ENCODE measurements at regions not wholly inside any gene's neighbourhood (a gene's known extent, or its start where the extent isn't known, plus 50 kb on each side); places are given as distances from the start of the nearest gene placed in this dataset.

- no peak for TF ChIP-seq POLR2A (IDR thresholded peaks at IDR 0.05; ENCODE audit: low read depth)
- TF ChIP-seq CTCF (IDR thresholded peaks at IDR 0.05) = no peak
- no peak for TF ChIP-seq EP300 (IDR thresholded peaks at IDR 0.05)
- TF ChIP-seq POLR2AphosphoS5 (IDR thresholded peaks at IDR 0.05) = no peak
- no peaks in the 10 kb centered on the region for H3K27me3 ChIP-seq
- no peak overlapping the region for H3K4me3 ChIP-seq
- H3K4me1 ChIP-seq = no peaks in the 10 kb centered on the region
- no peak for DNase-seq (ENCODE audit: extremely low spot score)
- H3K27ac ChIP-seq (replicated peaks in 1 of 4) = no peak overlapping the region
- no peaks in the 10 kb centered on the region for H3K36me3 ChIP-seq
- 92% methylated on average over 1 of the region's 1 CpG for WGBS
- intact Hi-C loops (cut with DNase I) = no loop called here
- no peaks in the 10 kb centered on the region for H3K9me3 ChIP-seq
Measured at GRCh38 chr4:156036496-156036895, 82.8 kb upstream of the CTSO start.

- no peaks in the 10 kb centered on the region for H3K4me1 ChIP-seq
- no peak for TF ChIP-seq EP300 (IDR thresholded peaks at IDR 0.05)
- TF ChIP-seq CTCF (IDR thresholded peaks at IDR 0.05) = no peak
- no peak for TF ChIP-seq POLR2A (IDR thresholded peaks at IDR 0.05; ENCODE audit: low read depth)
- TF ChIP-seq POLR2AphosphoS5 (IDR thresholded peaks at IDR 0.05) = no peak
- DNase-seq (ENCODE audit: extremely low spot score) = no peak
- intact Hi-C loops (cut with DNase I) = no loop called here
- H3K4me3 ChIP-seq = no peak overlapping the region
- H3K27me3 ChIP-seq = no peaks in the 10 kb centered on the region
- H3K36me3 ChIP-seq = no peaks in the 10 kb centered on the region
- 92% methylated on average over 1 of the region's 1 CpG for WGBS
- no peaks in the 10 kb centered on the region for H3K9me3 ChIP-seq
- no peak overlapping the region for H3K27ac ChIP-seq (replicated peaks in 1 of 4)
Measured at GRCh38 chr4:156029691-156030090, 76.0 kb upstream of the CTSO start.

GRCh38 chr4:156021298-156021697, 67.6 kb upstream of the CTSO start:
- Histone ChIP-seq H3K27ac (replicated peaks in 1 of 4) (no peak overlapping the region), H3K27me3 (no peaks in the 10 kb centered on the region), H3K4me3 (no peak overlapping the region), H3K36me3 (no peaks in the 10 kb centered on the region), H3K9me3 (no peaks in the 10 kb centered on the region), H3K4me1 (no peaks in the 10 kb centered on the region)
- intact Hi-C loops (cut with DNase I) = no loop called here
- TF ChIP-seq CTCF (IDR thresholded peaks at IDR 0.05) = no peak
- TF ChIP-seq EP300 (IDR thresholded peaks at IDR 0.05) = no peak
- TF ChIP-seq POLR2A (IDR thresholded peaks at IDR 0.05; ENCODE audit: low read depth) = no peak
- no peak for TF ChIP-seq POLR2AphosphoS5 (IDR thresholded peaks at IDR 0.05)
- no peak for DNase-seq (ENCODE audit: extremely low spot score)
- 89% methylated on average over 6 of the region's 6 CpGs for WGBS

GRCh38 chr4:156019246-156019645, 65.6 kb upstream of the CTSO start:
- Histone ChIP-seq H3K4me1 (no peaks in the 10 kb centered on the region), H3K27ac (replicated peaks in 1 of 4) (no peak overlapping the region), H3K9me3 (no peaks in the 10 kb centered on the region), H3K4me3 (no peak overlapping the region), H3K36me3 (no peaks in the 10 kb centered on the region), H3K27me3 (no peaks in the 10 kb centered on the region)
- intact Hi-C loops (cut with DNase I) = no loop called here
- no peak for TF ChIP-seq POLR2AphosphoS5 (IDR thresholded peaks at IDR 0.05)
- TF ChIP-seq CTCF (IDR thresholded peaks at IDR 0.05) = no peak
- TF ChIP-seq POLR2A (IDR thresholded peaks at IDR 0.05; ENCODE audit: low read depth) = no peak
- TF ChIP-seq EP300 (IDR thresholded peaks at IDR 0.05) = no peak
- no peak for DNase-seq (ENCODE audit: extremely low spot score)
- 32% methylated on average over 2 of the region's 2 CpGs for WGBS

GRCh38 chr4:156018383-156018782, 64.7 kb upstream of the CTSO start:
- Histone ChIP-seq H3K36me3 (no peaks in the 10 kb centered on the region), H3K27ac (replicated peaks in 1 of 4) (no peak overlapping the region), H3K4me1 (no peaks in the 10 kb centered on the region), H3K4me3 (no peak overlapping the region), H3K27me3 (no peaks in the 10 kb centered on the region), H3K9me3 (no peaks in the 10 kb centered on the region)
- 58% methylated on average over 5 of the region's 5 CpGs for WGBS
- no peak for TF ChIP-seq CTCF (IDR thresholded peaks at IDR 0.05)
- no peak for TF ChIP-seq POLR2AphosphoS5 (IDR thresholded peaks at IDR 0.05)
- TF ChIP-seq EP300 (IDR thresholded peaks at IDR 0.05) = no peak
- no peak for TF ChIP-seq POLR2A (IDR thresholded peaks at IDR 0.05; ENCODE audit: low read depth)
- intact Hi-C loops (cut with DNase I) = no loop called here
- DNase-seq (ENCODE audit: extremely low spot score) = no peak

Data from esophagus muscularis mucosa (tissue), 4 donors.